ELR (cell line): ENCODE measurements at regions not wholly inside any gene's neighbourhood (a gene's known extent, or its start where the extent isn't known, plus 50 kb on each side); places are given as distances from the start of the nearest gene placed in this dataset.

Source experiments
- DNase-seq: peaks from one replicate; pipeline ENCODE4 v3.0.0-alpha.2; 2015; ENCODE audit warnings: low read depth

- DNase-seq: no peak
Measured at GRCh38 chr4:188554413-188554812, 415.2 kb downstream of the TRIML1 start.

- DNase-seq: no peak
Measured at GRCh38 chr4:188573104-188573503, 433.9 kb downstream of the TRIML1 start.

GRCh38 chr4:188578657-188579056 is 439.4 kb downstream of the TRIML1 start:
- DNase-seq: no peak

GRCh38 chr4:188596021-188596420 is 456.8 kb downstream of the TRIML1 start:
- no peak for DNase-seq

- DNase-seq: peak; percentile 2
Measured at GRCh38 chr4:188603646-188604045, 464.4 kb downstream of the TRIML1 start.

- no peak for DNase-seq
Measured at GRCh38 chr4:188606635-188607034, 467.4 kb downstream of the TRIML1 start.

- no peak for DNase-seq
Measured at GRCh38 chr4:188611143-188611542, 471.9 kb downstream of the TRIML1 start.

GRCh38 chr4:188612659-188613058 is 473.4 kb downstream of the TRIML1 start:
- no peak for DNase-seq

GRCh38 chr4:188613976-188614375 is 474.7 kb downstream of the TRIML1 start:
- no peak for DNase-seq

GRCh38 chr4:188619456-188620149 is 480.4 kb downstream of the TRIML1 start:
- no peak for DNase-seq

GRCh38 chr4:188620608-188621007 is 481.4 kb downstream of the TRIML1 start:
- DNase-seq: no peak

- DNase-seq: no peak
Measured at GRCh38 chr4:188623314-188623854, 484.1 kb downstream of the TRIML1 start.

GRCh38 chr4:188624370-188624769 is 485.1 kb downstream of the TRIML1 start:
- DNase-seq: no peak

GRCh38 chr4:188627892-188628291 is 488.7 kb downstream of the TRIML1 start:
- DNase-seq: no peak

- peak; percentile 9 for DNase-seq
Measured at GRCh38 chr4:188639479-188640100, 500.3 kb downstream of the TRIML1 start.

- DNase-seq: no peak
Measured at GRCh38 chr4:188647820-188648370, 508.7 kb downstream of the TRIML1 start.

GRCh38 chr4:188649635-188650034 is 510.4 kb downstream of the TRIML1 start:
- DNase-seq: no peak

GRCh38 chr4:188650516-188650915 is 511.3 kb downstream of the TRIML1 start:
- DNase-seq: no peak

- no peak for DNase-seq
Measured at GRCh38 chr4:188657365-188657764, 518.1 kb downstream of the TRIML1 start.

GRCh38 chr4:188658958-188659522 is 519.8 kb downstream of the TRIML1 start:
- DNase-seq: no peak

- no peak for DNase-seq
Measured at GRCh38 chr4:188660796-188661195, 521.6 kb downstream of the TRIML1 start.

- no peak for DNase-seq
Measured at GRCh38 chr4:188661502-188661901, 522.3 kb downstream of the TRIML1 start.

- no peak for DNase-seq
Measured at GRCh38 chr4:188663369-188663768, 524.1 kb downstream of the TRIML1 start.
